Tibial nerve (tissue), 4 donors: ENCODE measurements at regions not wholly inside any gene's neighbourhood (a gene's known extent, or its start where the extent isn't known, plus 50 kb on each side); places are given as distances from the start of the nearest gene placed in this dataset.

Source experiments
- DNase-seq, 2 donors: peaks; one replicate each; pipeline ENCODE4 v3.0.0-alpha.2; 2019; ENCODE audit warnings: low spot score in 2 of 2
- H3K27ac ChIP-seq, 4 donors: fragments of 200-600 bp; sonication (generic) in 3 of 4; one replicate each; pipeline ENCODE4 v1.5.1; 2017 to 2019; ENCODE audit warnings: mild to moderate bottlenecking in 1 of 4
- H3K27me3 ChIP-seq, 2 donors: fragments of 200-600 bp; sonication (generic) in 1 of 2; one replicate each; pipeline versions ENCODE4 v1.5.1 to v1.6.0; 2017 to 2019
- H3K36me3 ChIP-seq, 3 donors: fragments of 200-600 bp; sonication (generic); one replicate each; pipeline ENCODE4 v1.5.1; 2018 to 2019
- H3K4me1 ChIP-seq, 4 donors: fragments of 200-600 bp; sonication (generic) in 3 of 4; one replicate each; pipeline ENCODE4 v1.5.1; 2017 to 2019
- H3K4me3 ChIP-seq, 4 donors: fragments of 200-600 bp; sonication (generic) in 3 of 4; one replicate each; pipeline ENCODE4 v1.5.1; 2017 to 2019; ENCODE audit warnings: mild to moderate bottlenecking in 1 of 4, moderate library complexity in 1 of 4
- H3K9me3 ChIP-seq, 4 donors: fragments of 200-600 bp; sonication (generic) in 3 of 4; one replicate each; pipeline ENCODE4 v1.5.1; 2017 to 2019
- CTCF ChIP-seq, 5 experiments: fragments of 200-600 bp in 3 of 5; fragments of 450-650 bp in 2 of 5; sonication (generic) in 3 of 5; IDR thresholded peaks; one replicate each; pipeline ENCODE4 v1.5.1; 2016 to 2019; ENCODE audit warnings: antibody characterized with exemption in 5 of 5, mild to moderate bottlenecking in 3 of 5, moderate library complexity in 2 of 5
- EP300 ChIP-seq, 2 donors: sonication (generic); formaldehyde crosslinking; IDR thresholded peaks; one replicate each; pipeline ENCODE4 v1.6.1; 2017; ENCODE audit warnings: antibody characterized with exemption in 2 of 2, mild to moderate bottlenecking in 1 of 2
- POLR2A ChIP-seq, 2 donors: fragments of 450-650 bp; IDR thresholded peaks; one replicate each; pipeline ENCODE4 v1.6.1; 2017; ENCODE audit warnings: antibody characterized with exemption in 2 of 2, mild to moderate bottlenecking in 2 of 2, moderate library complexity in 2 of 2
- WGBS, 2 donors: methylation state at CpG; one replicate each; pipeline ENCODE4 v1.1.5; 2018; 5-methylcytosine and 5-hydroxymethylcytosine counted together

- no peak overlapping the region for H3K27ac ChIP-seq
- 35 to 42% methylated on average over 11 to 12 of the region's 12 CpGs for WGBS, 2 donors
- H3K4me1 ChIP-seq = no peaks in the 10 kb centered on the region
- no peak overlapping the region for H3K4me3 ChIP-seq
- no peaks in the 10 kb centered on the region for H3K9me3 ChIP-seq
- H3K36me3 ChIP-seq = no peaks in the 10 kb centered on the region
- no peaks in the 10 kb centered on the region for H3K27me3 ChIP-seq
- no peak for TF ChIP-seq CTCF (IDR thresholded peaks at IDR 0.05)
- TF ChIP-seq POLR2A (IDR thresholded peaks at IDR 0.05) = no peak
- no peak for TF ChIP-seq EP300 (IDR thresholded peaks at IDR 0.05)
- no peak for DNase-seq
Observed at GRCh38 chr4:110850461-110851442, 227.9 kb upstream of the PITX2 start.

GRCh38 chr4:110851989-110852388 lies 229.1 kb upstream of the PITX2 start:
- Histone ChIP-seq H3K36me3 (no peaks in the 10 kb centered on the region), H3K27me3 (no peaks in the 10 kb centered on the region), H3K27ac (no peak overlapping the region), H3K4me1 (no peaks in the 10 kb centered on the region), H3K9me3 (no peaks in the 10 kb centered on the region), H3K4me3 (no peak overlapping the region)
- no peak for DNase-seq
- 98% methylated on average over 2 of the region's 2 CpGs for WGBS, 2 donors
- no peak for TF ChIP-seq CTCF (IDR thresholded peaks at IDR 0.05)
- TF ChIP-seq EP300 (IDR thresholded peaks at IDR 0.05) = no peak
- no peak for TF ChIP-seq POLR2A (IDR thresholded peaks at IDR 0.05)

GRCh38 chr4:110852793-110853192 lies 229.9 kb upstream of the PITX2 start:
- no peaks in the 10 kb centered on the region for H3K9me3 ChIP-seq
- no peaks in the 10 kb centered on the region for H3K4me1 ChIP-seq
- 86 to 90% methylated on average over 3 of the region's 3 CpGs for WGBS, 2 donors
- TF ChIP-seq CTCF (IDR thresholded peaks at IDR 0.05) = no peak
- no peak for TF ChIP-seq EP300 (IDR thresholded peaks at IDR 0.05)
- TF ChIP-seq POLR2A (IDR thresholded peaks at IDR 0.05) = no peak
- no peak overlapping the region for H3K27ac ChIP-seq
- H3K27me3 ChIP-seq = no peaks in the 10 kb centered on the region
- H3K36me3 ChIP-seq = no peaks in the 10 kb centered on the region
- no peak overlapping the region for H3K4me3 ChIP-seq
- DNase-seq = no peak

- Histone ChIP-seq H3K36me3 (no peaks in the 10 kb centered on the region), H3K27me3 (no peaks in the 10 kb centered on the region), H3K27ac (no peak overlapping the region), H3K9me3 (no peaks in the 10 kb centered on the region), H3K4me1 (no peaks in the 10 kb centered on the region), H3K4me3 (no peak overlapping the region)
- no peak for DNase-seq
- WGBS, 2 donors = 86 to 92% methylated on average over 5 of the region's 5 CpGs
- TF ChIP-seq POLR2A (IDR thresholded peaks at IDR 0.05) (no peak), EP300 (IDR thresholded peaks at IDR 0.05) (no peak), CTCF (IDR thresholded peaks at IDR 0.05) (no peak)
Observed at GRCh38 chr4:110853242-110853641, 230.4 kb upstream of the PITX2 start.

- WGBS, 2 donors = 48 to 49% methylated on average over 6 of the region's 6 CpGs
Observed at GRCh38 chr4:110854021-110854678, 231.3 kb upstream of the PITX2 start.

More at GRCh38 chr4:110854021-110854678, 231.3 kb upstream of the PITX2 start:
- H3K4me1 ChIP-seq = no peaks in the 10 kb centered on the region
- DNase-seq = no peak
- TF ChIP-seq CTCF (IDR thresholded peaks at IDR 0.05) = no peak
- TF ChIP-seq EP300 (IDR thresholded peaks at IDR 0.05) = no peak
- no peak for TF ChIP-seq POLR2A (IDR thresholded peaks at IDR 0.05)
- no peaks in the 10 kb centered on the region for H3K9me3 ChIP-seq
- no peaks in the 10 kb centered on the region for H3K36me3 ChIP-seq
- H3K4me3 ChIP-seq = no peak overlapping the region
- no peaks in the 10 kb centered on the region for H3K27me3 ChIP-seq
- H3K27ac ChIP-seq = no peak overlapping the region
